Bronchial epithelial cell (primary cell): ENCODE measurements at regions not wholly inside any gene's neighbourhood (a gene's known extent, or its start where the extent isn't known, plus 50 kb on each side); places are given as distances from the start of the nearest gene placed in this dataset.
"Not testable (repeated sequence)": the region's sequence is repeated elsewhere in the genome, so short reads cannot be mapped to it uniquely, and the experiment has no call there.

Experiments used
- DNase-seq: peaks from one replicate; pipeline ENCODE4 v3.0.0-alpha.2; 2010; ENCODE audit warnings: low read depth
- FAIRE-seq: peaks from 2 replicates; lab custom pipeline; 2011; peaks lifted over from hg19 to GRCh38; lab: Jason Lieb, UNC
- H3K27me3 ChIP-seq: 2 replicates; pipeline ENCODE4 v1.5.1; 2011; ENCODE audit warnings: low read length; ENCODE audit not compliant: control insufficient read depth, insufficient read depth
- H3K36me3 ChIP-seq: 2 replicates; pipeline ENCODE4 v1.5.1; 2011; ENCODE audit warnings: low read length; ENCODE audit not compliant: control insufficient read depth, insufficient read depth
- H3K4me3 ChIP-seq: 2 replicates; pipeline ENCODE4 v1.5.1; 2011; ENCODE audit warnings: mild to moderate bottlenecking, low read depth, low read length, control low read depth
- CTCF ChIP-seq: IDR thresholded peaks from 2 replicates; pipeline ENCODE4 v1.5.1; 2011; ENCODE audit warnings: mild to moderate bottlenecking, moderate library complexity, low read length, control low read depth, inconsistent platforms; ENCODE audit not compliant: insufficient read depth, severe bottlenecking

GRCh38 chr1:208349694-208350330, 105.6 kb upstream of the PLXNA2 start:
- H3K27me3 ChIP-seq: no peaks in the 10 kb centered on the region
- no peak for TF ChIP-seq CTCF
- no peak for DNase-seq
- FAIRE-seq: no peak
- no peaks in the 10 kb centered on the region for H3K36me3 ChIP-seq
- H3K4me3 ChIP-seq: no peak overlapping the region

GRCh38 chr1:208350815-208351214, 106.6 kb upstream of the PLXNA2 start:
- no peak for TF ChIP-seq CTCF
- H3K36me3 ChIP-seq: no peaks in the 10 kb centered on the region
- DNase-seq (no peak), FAIRE-seq (no peak)
- no peak overlapping the region for H3K4me3 ChIP-seq
- H3K27me3 ChIP-seq: no peaks in the 10 kb centered on the region

- Histone ChIP-seq H3K36me3 (no peaks in the 10 kb centered on the region), H3K27me3 (no peaks in the 10 kb centered on the region), H3K4me3 (no peak overlapping the region)
- FAIRE-seq (no peak), DNase-seq (no peak)
- no peak for TF ChIP-seq CTCF
These were observed 107.7 kb upstream of the PLXNA2 start for GRCh38 chr1:208351838-208352237.

GRCh38 chr1:208353797-208354196, 109.6 kb upstream of the PLXNA2 start:
- not testable (repeated sequence) for H3K36me3 ChIP-seq, H3K27me3 ChIP-seq, H3K4me3 ChIP-seq, DNase-seq, FAIRE-seq

DNA sequence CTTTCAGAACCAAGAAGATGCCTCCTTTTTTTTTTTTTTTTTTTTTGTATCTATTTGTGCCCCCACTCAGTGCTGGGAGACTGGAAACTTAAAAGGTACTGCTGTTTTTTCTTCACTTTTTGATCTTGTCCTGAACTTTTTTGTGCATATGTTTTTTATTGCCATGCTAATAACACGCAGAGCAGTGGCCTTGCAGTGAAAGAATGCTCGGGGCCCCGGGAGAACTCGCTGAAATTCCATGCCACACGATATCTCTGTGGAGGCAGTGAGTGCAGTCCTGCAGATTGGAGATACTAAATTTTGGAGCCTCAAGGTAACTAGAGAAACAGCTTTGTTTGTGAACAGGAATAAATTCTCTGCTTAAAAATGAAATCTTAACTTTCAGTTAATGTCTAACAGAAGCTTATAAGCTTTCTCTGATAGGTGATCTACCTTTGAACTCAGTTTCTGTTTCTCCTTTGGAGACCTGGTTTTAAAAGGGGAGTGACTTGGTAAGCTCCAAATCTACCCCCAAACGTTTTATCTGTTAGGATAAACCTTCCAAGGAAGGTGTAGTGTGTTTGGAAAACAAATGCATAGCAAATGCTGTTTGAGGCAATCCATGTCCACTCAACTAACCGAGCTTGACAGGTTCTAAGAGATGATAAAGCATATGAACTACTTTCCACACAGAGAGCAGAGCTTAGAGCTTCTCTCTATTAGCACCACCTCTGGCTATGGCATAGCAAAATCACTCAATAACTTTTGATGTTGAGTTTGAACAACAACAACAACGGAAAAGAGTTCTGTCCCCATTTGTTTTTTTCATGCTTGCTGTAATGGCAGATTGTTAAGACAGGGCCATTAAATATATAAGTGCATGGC, 113.7 kb upstream of the PLXNA2 start:
- H3K27me3 ChIP-seq: no peaks in the 10 kb centered on the region
- DNase-seq (no peak), FAIRE-seq (peak; percentile 28)
- no peak for TF ChIP-seq CTCF
- no peak overlapping the region for H3K4me3 ChIP-seq
- H3K36me3 ChIP-seq: no peaks in the 10 kb centered on the region

GRCh38 chr1:208358651-208359050, 114.5 kb upstream of the PLXNA2 start:
- no peak overlapping the region for H3K4me3 ChIP-seq
- no peaks in the 10 kb centered on the region for H3K27me3 ChIP-seq
- DNase-seq (no peak), FAIRE-seq (no peak)
- no peak for TF ChIP-seq CTCF
- no peaks in the 10 kb centered on the region for H3K36me3 ChIP-seq
